ENCODE measurements at regions not wholly inside any gene's neighbourhood (a gene's known extent, or its start where the extent isn't known, plus 50 kb on each side); places are given as distances from the start of the nearest gene placed in this dataset.

DNA sequence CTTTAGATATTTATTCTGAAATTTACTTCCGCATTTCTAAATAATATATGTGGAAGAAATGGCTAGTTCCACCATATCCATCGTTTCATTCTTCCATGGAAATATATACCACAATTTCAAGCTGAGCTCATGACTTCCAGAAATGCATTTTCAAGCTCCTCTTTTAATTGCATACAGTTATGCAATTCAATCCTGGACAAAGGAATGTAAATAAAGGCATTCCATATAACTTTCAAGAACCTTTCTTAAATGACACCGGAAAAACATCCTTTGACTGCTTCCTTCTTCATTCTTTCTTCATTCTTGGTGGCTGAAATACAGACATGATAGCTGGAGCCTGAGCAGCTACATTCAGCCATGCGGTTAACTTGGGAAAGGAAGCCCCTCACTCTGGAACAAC lies 185.2 kb upstream of the GADL1 start:
- dilution Hi-C loops (cut with HindIII; ENCODE audit: low sequenced_read_pairs, unreplicated experiment): no loop called here
- CTCF ChIA-PET: interaction anchor here (1.0 kb wide), 1 partner anchor 26 kb away, joined by 3 read pairs; no protein-coding TSS in a partner anchor

More for the DNA sequence above, 185.2 kb upstream of the GADL1 start:
- H4K8ac ChIP-seq (ENCODE audit: low read depth in 2 of 2, low read length in 2 of 2): no peak overlapping the region
- no peak overlapping the region for H3K4me3 ChIP-seq (ENCODE audit: insufficient read depth, low read depth, low read length)
- no peak overlapping the region for H3K23ac ChIP-seq (ENCODE audit: low read depth, low read length)
- peak overlapping the region; percentile 62; the same call in 1 of the 2 replicates for H2BK120ac ChIP-seq (ENCODE audit: low read depth, low read length)
- H4K20me1 ChIP-seq (ENCODE audit: insufficient read depth, low read length): no peaks in the 10 kb centered on the region
- no peak overlapping the region for H2AFZ ChIP-seq (replicated peaks; ENCODE audit: low read length, poor library complexity)
- H4K91ac ChIP-seq (ENCODE audit: insufficient read depth, low read depth, low read length): 0 out of 2 replicates have a peak overlapping the region, but pooled peaks have one; percentile 22
- no CpG with 5 or more reads among the region's 4 CpGs for WGBS, 2 experiments (ENCODE audit: extremely low coverage in 2 of 2, insufficient read length in 1 of 2)
- TF ChIP-seq CHD1 (IDR thresholded peaks at IDR 0.05; ENCODE audit: low read depth, low read length) (no peak), CEBPB (IDR thresholded peaks at IDR 0.05; ENCODE audit: low read depth, low read length) (peak; percentile 64)
- H3K79me1 ChIP-seq (ENCODE audit: low read depth in 1 of 2, low read length in 2 of 2): no peaks in the 10 kb centered on the region
- intact Hi-C loops (cut with micrococcal nuclease) (no loop called here), in situ Hi-C loops (cut with MboI; ENCODE audit: low sequenced_read_pairs) (no loop called here)
- no peak overlapping the region for H3K9ac ChIP-seq (ENCODE audit: low read depth, low read length)
- no peak overlapping the region for H3K4me2 ChIP-seq (ENCODE audit: low read depth, low read length)
- no TSS peak for BruUV-seq (replicated peaks)
- POLR2A ChIA-PET (ENCODE audit: unreplicated experiment): no interaction called here
- H3K56ac ChIP-seq (ENCODE audit: extremely low read depth, insufficient read depth, low read length): no peak overlapping the region
- H3K36me3 ChIP-seq (ENCODE audit: control insufficient read depth, insufficient read depth, low read length): no peaks in the 10 kb centered on the region
- H2AK9ac ChIP-seq (replicated peaks; ENCODE audit: low read depth, low read length, poor library complexity): no peak overlapping the region
- H3K18ac ChIP-seq (ENCODE audit: low read depth, low read length): no peak overlapping the region; the same call in 1 of the 2 replicates
- H3K9me3 ChIP-seq (ENCODE audit: control insufficient read depth, insufficient read depth, low read length): peaks cover 2% of the 10 kb centered on the region; the same call in 1 of the 2 replicates
- H2BK20ac ChIP-seq (ENCODE audit: low read depth, low read length): peak overlapping the region; percentile 29; the same call in 1 of the 2 replicates
- peak overlapping the region; percentile 62 for H3K14ac ChIP-seq (replicated peaks; ENCODE audit: low read depth, low read length)
- peaks cover 7% of the 10 kb centered on the region for H3K4me1 ChIP-seq (ENCODE audit: control insufficient read depth, insufficient read depth, low read length)
- no peak overlapping the region; the same call in 1 of the 2 replicates for H3K27ac ChIP-seq (ENCODE audit: insufficient read depth, low read length)
- ATAC-seq (ENCODE audit: low read depth) (0 out of 2 replicates have a peak, but pooled peaks have one; percentile 6), DNase-seq (peak; percentile 43)
- H3K9me1 ChIP-seq (ENCODE audit: insufficient read depth, low read length): peaks cover 5% of the 10 kb centered on the region
- H4K5ac ChIP-seq (ENCODE audit: low read depth, low read length): no peak overlapping the region
- H2BK5ac ChIP-seq (ENCODE audit: low read depth, low read length, poor library complexity, severe bottlenecking): no peak overlapping the region
- H2AK5ac ChIP-seq (ENCODE audit: low read depth, low read length): no peak overlapping the region; the same call in 1 of the 2 replicates
- no peak overlapping the region for H2BK15ac ChIP-seq (ENCODE audit: low read depth, low read length)
- no peaks in the 10 kb centered on the region for H3K27me3 ChIP-seq (ENCODE audit: control insufficient read depth, insufficient read depth, low read length)
- H3K4ac ChIP-seq (ENCODE audit: low read depth, low read length): peak overlapping the region; percentile 66

Measured in IMR-90 (cell line).